ENCODE measurements at regions not wholly inside any gene's neighbourhood (a gene's known extent, or its start where the extent isn't known, plus 50 kb on each side); places are given as distances from the start of the nearest gene placed in this dataset.

DNA sequence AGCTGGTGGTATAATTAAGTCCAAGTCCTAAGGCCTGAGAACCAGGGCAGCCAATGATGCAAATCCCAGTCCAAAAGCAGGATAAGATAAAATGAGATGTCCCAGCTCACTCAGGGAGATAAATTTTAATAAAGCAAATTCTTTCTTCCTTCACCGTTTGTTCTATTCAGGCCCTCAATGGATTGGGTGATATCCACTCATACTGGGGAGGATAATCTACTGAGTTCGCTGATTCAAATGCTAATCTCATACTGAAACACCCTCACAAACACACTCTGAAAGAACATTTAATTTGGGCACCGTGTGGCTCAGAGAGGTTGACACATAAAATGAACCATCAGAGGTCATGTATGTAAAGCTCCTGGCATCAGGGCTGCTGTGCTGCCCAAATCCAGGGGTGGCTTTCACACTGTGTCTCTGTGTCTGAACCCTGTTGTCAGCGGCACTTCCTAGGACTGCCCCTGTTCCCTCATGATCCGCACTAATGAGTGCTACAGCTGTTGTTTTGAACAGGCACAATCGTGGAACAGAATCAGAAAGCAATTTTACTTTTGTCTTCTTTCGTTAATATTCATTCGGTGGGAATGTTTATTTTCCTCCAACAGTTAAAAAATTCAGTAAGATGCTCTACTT lies 428.5 kb upstream of the FBXO33 start:
- DNase-seq, result no peak
- Histone ChIP-seq H3K4me1 (no peaks in the 10 kb centered on the region), H3K36me3 (no peaks in the 10 kb centered on the region), H3K27me3 (no peaks in the 10 kb centered on the region), H3K9me3 (no peaks in the 10 kb centered on the region), H3K27ac (no peak overlapping the region), H3K4me3 (no peak overlapping the region)
- intact Hi-C loops (cut with DNase I), result no loop called here
- WGBS, 2 donors, result 74 to 75% methylated on average over 8 of the region's 8 CpGs
- TF ChIP-seq, protein P1, sequence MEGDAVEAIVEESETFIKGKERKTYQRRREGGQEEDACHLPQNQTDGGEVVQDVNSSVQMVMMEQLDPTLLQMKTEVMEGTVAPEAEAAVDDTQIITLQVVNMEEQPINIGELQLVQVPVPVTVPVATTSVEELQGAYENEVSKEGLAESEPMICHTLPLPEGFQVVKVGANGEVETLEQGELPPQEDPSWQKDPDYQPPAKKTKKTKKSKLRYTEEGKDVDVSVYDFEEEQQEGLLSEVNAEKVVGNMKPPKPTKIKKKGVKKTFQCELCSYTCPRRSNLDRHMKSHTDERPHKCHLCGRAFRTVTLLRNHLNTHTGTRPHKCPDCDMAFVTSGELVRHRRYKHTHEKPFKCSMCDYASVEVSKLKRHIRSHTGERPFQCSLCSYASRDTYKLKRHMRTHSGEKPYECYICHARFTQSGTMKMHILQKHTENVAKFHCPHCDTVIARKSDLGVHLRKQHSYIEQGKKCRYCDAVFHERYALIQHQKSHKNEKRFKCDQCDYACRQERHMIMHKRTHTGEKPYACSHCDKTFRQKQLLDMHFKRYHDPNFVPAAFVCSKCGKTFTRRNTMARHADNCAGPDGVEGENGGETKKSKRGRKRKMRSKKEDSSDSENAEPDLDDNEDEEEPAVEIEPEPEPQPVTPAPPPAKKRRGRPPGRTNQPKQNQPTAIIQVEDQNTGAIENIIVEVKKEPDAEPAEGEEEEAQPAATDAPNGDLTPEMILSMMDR (IDR thresholded peaks at IDR 0.05), result no peak
- TF ChIP-seq EP300 (IDR thresholded peaks at IDR 0.05), result no peak
- TF ChIP-seq POLR2A (IDR thresholded peaks at IDR 0.05), result no peak
- no peak for TF ChIP-seq POLR2AphosphoS5 (IDR thresholded peaks at IDR 0.05)

DNA sequence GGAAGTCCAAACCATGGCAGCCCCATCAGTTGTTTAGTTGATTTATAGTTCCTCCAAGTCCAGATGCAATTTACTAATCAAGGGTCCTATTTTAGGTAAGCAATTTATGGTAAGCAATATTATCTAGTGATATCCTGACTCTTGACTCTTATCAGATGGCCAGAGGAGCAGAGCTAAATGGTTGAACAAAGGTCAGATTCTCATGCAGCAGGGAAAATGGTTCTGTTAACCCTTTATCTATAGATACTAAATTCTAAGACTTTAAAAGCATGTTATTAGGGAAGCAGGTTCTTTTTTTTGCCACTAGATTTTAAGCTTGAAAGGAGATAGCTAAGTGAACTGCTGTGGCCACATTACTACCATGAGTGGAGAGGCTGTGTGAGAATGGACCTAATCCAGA lies 427.1 kb upstream of the FBXO33 start:
- no peak for DNase-seq
- no peaks in the 10 kb centered on the region for H3K27me3 ChIP-seq
- no peaks in the 10 kb centered on the region for H3K4me1 ChIP-seq
- no peak overlapping the region for H3K27ac ChIP-seq
- no peaks in the 10 kb centered on the region for H3K9me3 ChIP-seq
- H3K36me3 ChIP-seq, result no peaks in the 10 kb centered on the region
- TF ChIP-seq, protein P1 (IDR thresholded peaks at IDR 0.05), result no peak
- TF ChIP-seq POLR2A (IDR thresholded peaks at IDR 0.05) (no peak), POLR2AphosphoS5 (IDR thresholded peaks at IDR 0.05) (no peak), EP300 (IDR thresholded peaks at IDR 0.05) (no peak)
- intact Hi-C loops (cut with DNase I), result no loop called here
- H3K4me3 ChIP-seq, result no peak overlapping the region

DNA sequence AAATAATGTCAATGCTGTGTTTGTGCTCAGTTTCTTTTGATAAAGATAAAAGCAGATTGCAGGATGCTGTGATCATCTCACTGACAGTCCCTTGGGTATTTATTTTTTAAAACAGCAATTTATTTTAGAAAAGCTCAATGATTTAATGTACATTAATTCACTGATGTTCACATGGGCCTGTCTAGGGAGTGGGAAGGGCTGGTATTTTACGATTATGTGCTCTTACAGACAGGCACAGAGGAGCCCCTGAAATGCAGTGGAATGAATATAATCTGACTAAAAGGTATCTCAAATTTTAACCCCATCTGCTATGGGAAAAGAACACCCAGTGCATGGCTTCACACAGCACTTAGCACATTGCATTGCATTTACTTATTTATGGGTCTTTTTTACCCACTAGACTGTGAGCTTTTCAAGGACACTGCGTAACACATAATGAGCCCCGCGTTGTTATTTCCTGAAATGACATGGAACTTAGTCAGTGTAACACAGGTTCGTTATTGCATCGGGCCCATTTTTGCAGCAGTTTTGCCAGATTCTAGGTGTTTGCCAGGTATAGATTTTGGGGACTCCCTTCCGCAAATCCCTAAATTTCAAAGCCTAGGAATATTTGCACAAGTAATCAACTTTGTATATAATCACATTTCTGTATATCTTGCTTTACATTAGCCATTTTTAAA lies 425.3 kb upstream of the FBXO33 start:
- no peak for DNase-seq
- 81 to 87% methylated on average over 7 of the region's 7 CpGs for WGBS, 2 donors
- intact Hi-C loops (cut with DNase I), result no loop called here
- TF ChIP-seq, protein P1 (IDR thresholded peaks at IDR 0.05), result no peak
- no peak for TF ChIP-seq POLR2AphosphoS5 (IDR thresholded peaks at IDR 0.05)
- Histone ChIP-seq H3K4me3 (no peak overlapping the region), H3K9me3 (no peaks in the 10 kb centered on the region), H3K4me1 (no peaks in the 10 kb centered on the region), H3K27ac (no peak overlapping the region), H3K27me3 (no peaks in the 10 kb centered on the region), H3K36me3 (no peaks in the 10 kb centered on the region)

DNA sequence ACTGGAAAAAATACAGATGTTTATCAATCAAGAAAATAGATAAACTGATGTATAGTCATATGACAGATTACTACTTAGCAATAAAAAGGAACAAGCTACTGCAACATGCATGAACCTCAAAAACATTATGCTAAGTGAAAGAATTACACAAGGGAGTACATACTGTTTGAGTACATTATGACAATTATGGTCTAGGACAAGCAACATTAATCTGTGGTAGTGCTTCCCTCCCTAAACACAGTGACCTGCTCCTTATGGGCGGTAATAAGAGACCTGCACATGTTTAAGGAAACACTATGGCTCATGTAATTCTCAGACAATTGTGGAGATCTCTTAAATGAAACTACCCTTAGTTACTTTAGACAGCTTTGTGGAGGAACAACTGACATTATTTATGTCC lies 421.2 kb upstream of the FBXO33 start:
- H3K4me1 ChIP-seq, result no peaks in the 10 kb centered on the region
- no peaks in the 10 kb centered on the region for H3K36me3 ChIP-seq
- WGBS, 2 donors, result 88 to 89% methylated on average over 1 of the region's 1 CpG
- intact Hi-C loops (cut with DNase I), result no loop called here
- no peaks in the 10 kb centered on the region for H3K27me3 ChIP-seq
- no peak overlapping the region for H3K27ac ChIP-seq
- no peak for TF ChIP-seq POLR2A (IDR thresholded peaks at IDR 0.05)
- TF ChIP-seq, protein P1 (IDR thresholded peaks at IDR 0.05), result no peak
- TF ChIP-seq POLR2AphosphoS5 (IDR thresholded peaks at IDR 0.05), result no peak
- no peak for TF ChIP-seq EP300 (IDR thresholded peaks at IDR 0.05)
- H3K4me3 ChIP-seq, result no peak overlapping the region
- H3K9me3 ChIP-seq, result no peaks in the 10 kb centered on the region
- DNase-seq, result no peak

DNA sequence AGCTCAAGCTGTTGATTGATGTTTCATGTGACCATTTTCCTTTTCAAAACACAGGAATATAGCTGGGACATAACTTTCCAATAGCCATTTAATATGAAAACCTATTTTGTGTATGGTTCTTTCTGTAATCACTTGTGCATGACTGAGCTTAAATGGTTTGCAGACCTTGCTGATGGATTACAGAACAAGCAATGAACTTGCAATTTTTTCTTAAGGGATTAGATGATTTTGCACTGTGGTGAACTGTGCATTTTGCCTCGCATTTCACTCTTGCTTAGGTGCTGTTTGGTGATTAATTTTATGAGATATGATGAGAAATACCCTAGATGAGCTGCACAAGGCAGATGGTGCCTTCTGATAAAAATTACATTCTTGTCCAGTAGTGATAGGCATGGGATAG lies 419.0 kb upstream of the FBXO33 start:
- DNase-seq, result no peak
- H3K36me3 ChIP-seq, result no peaks in the 10 kb centered on the region
- H3K27me3 ChIP-seq, result no peaks in the 10 kb centered on the region
- H3K9me3 ChIP-seq, result no peaks in the 10 kb centered on the region
- no peak overlapping the region for H3K4me3 ChIP-seq
- 29 to 62% methylated on average over 1 of the region's 1 CpG for WGBS, 2 donors
- no peaks in the 10 kb centered on the region for H3K4me1 ChIP-seq
- intact Hi-C loops (cut with DNase I), result no loop called here
- TF ChIP-seq EP300 (IDR thresholded peaks at IDR 0.05) (no peak), POLR2AphosphoS5 (IDR thresholded peaks at IDR 0.05) (no peak), POLR2A (IDR thresholded peaks at IDR 0.05) (no peak)
- TF ChIP-seq, protein P1 (IDR thresholded peaks at IDR 0.05), result no peak
- H3K27ac ChIP-seq, result no peak overlapping the region
